GM21515 (cell line): ENCODE measurements at regions not wholly inside any gene's neighbourhood (a gene's known extent, or its start where the extent isn't known, plus 50 kb on each side); places are given as distances from the start of the nearest gene placed in this dataset.

ENCODE experiments used
- ATAC-seq: cut with Tn5 transposase; IDR thresholded peaks from one replicate; pipeline ENCODE4 v1.9.1; 2021; ENCODE audit not compliant: unreplicated experiment

GRCh38 chrX:5829469-5829868 is 399.2 kb downstream of the NLGN4X start:
- ATAC-seq = no peak

- no peak for ATAC-seq
Observed at GRCh38 chrX:5829060-5829459, 399.6 kb downstream of the NLGN4X start.

GRCh38 chrX:5823903-5824302 is 404.8 kb downstream of the NLGN4X start:
- ATAC-seq = no peak

DNA sequence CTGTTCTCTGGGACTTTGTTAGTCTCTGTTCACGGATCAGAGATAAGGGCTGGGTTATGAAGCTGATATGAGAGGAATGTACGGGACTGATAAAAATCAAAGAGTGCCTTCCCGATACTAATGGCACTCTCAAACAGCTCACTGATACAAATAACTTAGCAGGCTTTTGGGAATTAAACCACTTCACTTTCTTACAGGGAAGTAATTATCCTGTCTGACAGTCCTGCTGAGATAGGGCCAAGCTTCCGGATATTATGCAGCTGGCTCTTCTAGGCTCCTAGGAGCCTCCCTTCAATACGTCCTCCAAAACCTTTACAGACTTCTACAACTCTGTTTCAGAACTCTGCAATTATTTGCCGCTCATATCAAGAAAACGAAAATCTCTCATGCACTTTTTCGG is 418.0 kb downstream of the NLGN4X start:
- no peak for ATAC-seq

- no peak for ATAC-seq
Observed at GRCh38 chrX:5807181-5807580, 421.5 kb downstream of the NLGN4X start.

GRCh38 chrX:5802391-5802790 is 426.3 kb downstream of the NLGN4X start:
- ATAC-seq = no peak

DNA sequence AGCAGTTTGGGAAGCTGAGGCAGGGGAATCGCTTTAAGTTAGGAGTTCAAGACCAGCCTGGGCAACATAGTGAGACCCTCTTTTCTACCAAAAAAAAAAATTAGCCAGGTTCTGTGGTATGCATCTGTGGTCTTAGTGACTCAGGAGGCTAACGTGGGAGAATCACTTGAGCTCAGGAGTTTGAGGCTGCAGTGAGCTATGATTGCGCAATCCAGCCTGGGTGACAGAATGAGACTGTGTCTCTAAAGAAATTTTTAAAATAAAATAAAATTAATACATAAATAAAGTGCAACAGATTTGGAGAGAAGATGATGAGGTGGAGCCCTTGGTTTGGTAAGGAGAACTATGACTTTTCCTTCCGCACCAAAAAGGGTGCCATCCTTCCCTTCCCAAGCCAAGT is 436.9 kb downstream of the NLGN4X start:
- ATAC-seq = no peak

DNA sequence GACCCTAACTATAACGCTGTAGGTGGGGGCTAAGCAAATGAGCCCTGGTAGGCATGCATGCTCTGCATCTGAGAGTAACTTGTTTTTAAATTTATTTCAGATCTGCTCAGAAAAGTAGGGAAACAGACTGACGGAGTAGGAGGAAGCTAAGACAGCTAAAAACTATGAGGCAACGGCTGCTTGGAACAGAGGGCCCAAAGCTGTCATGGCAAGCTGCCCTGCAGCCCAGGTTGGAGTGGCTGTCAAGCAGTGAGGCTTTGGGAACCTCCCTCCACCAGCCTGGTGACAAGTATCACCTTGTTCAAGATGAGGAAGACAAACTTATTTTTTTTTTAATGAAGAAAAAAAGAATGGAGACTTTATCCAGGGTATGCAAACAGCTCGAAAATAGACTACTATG is 439.8 kb downstream of the NLGN4X start:
- no peak for ATAC-seq

DNA sequence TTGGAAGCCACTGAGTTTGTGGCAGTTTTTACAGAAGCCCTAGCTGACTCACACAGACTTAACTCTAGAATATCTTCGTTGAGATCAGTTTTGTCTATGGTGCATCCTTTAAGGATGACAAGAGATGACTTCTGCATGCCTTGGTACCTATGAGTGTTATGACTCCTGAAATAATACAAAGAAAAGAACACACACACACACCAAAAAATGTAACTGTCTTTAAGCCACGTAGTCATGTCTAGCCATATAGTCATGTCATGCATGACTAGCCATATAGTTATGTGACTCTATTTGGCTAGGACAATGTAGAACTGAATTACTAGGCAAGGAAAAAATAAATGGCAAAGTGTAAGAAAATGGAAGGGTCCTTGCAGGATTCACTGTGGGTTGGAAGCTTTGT is 447.8 kb downstream of the NLGN4X start:
- no peak for ATAC-seq

GRCh38 chrX:5775846-5776430 is 452.7 kb downstream of the NLGN4X start:
- no peak for ATAC-seq

- ATAC-seq = no peak
Observed at GRCh38 chrX:5774446-5774845, 454.2 kb downstream of the NLGN4X start.

- no peak for ATAC-seq
Observed at GRCh38 chrX:5771441-5771840, 457.2 kb downstream of the NLGN4X start.

DNA sequence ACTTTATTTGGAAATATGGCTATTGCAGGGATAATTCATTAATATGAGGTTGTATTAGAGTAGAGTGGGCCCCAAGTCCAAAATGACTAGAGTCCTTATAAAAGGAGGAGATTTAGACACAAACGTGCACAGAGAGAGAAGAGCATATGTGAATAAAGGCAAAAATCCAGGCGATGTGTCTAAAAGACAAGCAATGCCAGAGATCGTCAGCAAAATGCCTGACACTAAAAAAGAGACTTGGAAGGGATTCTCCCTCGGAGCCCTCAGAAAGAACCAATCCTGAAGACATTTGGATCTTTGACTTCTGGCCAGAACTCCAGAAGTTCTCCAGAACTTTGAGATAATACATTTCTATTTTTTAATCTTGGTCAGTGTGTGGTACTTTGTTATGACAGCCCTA is 472.1 kb downstream of the NLGN4X start:
- no peak for ATAC-seq

DNA sequence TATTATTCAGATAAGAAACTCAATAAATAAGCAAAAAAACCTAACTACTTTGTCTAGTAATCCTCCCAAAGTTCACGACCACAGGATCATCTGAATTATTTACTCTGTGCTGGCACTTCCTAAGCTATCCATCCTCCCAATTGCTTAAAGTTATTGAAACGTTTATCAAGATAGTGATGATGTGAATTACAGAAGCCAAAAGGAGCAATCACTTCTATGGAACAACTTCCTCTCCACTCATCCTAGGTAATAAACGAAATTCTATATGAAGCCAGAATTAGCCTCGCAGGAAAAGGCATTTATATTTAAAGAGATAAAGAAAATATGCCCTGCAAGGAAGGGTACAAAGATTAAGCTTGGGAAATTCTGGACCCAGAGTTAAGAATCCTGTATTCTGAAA is 475.4 kb downstream of the NLGN4X start:
- no peak for ATAC-seq

- ATAC-seq = no peak
Observed at GRCh38 chrX:5752831-5753230, 475.8 kb downstream of the NLGN4X start.

GRCh38 chrX:5748586-5749150 is 480.0 kb downstream of the NLGN4X start:
- no peak for ATAC-seq

- no peak for ATAC-seq
Observed at GRCh38 chrX:5746231-5746630, 482.4 kb downstream of the NLGN4X start.

- no peak for ATAC-seq
Observed at GRCh38 chrX:5733501-5733900, 495.2 kb downstream of the NLGN4X start.

DNA sequence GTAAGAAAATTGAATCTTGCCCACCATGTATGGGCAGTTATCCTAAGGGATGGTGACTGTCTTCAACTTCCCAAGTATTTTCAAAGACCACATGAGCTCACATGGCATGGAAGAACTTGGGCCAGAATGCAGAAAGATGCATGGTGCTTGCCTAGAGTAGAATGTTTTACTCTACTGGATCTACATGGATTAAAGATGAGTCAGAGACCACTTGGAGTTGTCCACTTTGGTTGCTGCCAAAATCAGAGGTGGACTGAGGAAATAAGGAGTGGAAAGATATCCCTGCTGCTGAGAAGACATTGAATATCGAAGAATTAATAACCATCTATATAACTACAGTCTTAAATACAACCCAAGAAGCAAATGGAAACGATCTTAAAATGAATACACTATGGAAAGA is 498.1 kb downstream of the NLGN4X start:
- ATAC-seq = no peak

DNA sequence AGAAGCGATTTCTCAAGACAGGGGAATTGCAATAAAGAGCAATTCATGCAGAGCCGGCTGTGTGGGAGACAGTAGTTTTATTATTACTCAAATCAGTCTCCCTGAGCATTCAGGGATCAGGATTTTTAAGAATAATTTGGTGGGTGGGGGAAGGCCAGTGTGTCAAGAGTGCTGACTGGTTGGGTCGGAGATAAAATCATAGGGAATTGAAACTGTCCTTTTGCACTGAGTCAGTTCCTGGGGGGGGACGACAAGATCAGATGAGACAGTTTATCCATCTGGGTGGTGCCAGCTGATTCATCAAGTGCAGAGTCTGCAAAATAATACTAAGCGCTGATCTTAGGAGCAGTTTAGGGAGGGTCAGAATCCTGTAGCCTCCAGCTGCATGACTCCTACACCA is 502.4 kb downstream of the NLGN4X start:
- ATAC-seq = no peak

DNA sequence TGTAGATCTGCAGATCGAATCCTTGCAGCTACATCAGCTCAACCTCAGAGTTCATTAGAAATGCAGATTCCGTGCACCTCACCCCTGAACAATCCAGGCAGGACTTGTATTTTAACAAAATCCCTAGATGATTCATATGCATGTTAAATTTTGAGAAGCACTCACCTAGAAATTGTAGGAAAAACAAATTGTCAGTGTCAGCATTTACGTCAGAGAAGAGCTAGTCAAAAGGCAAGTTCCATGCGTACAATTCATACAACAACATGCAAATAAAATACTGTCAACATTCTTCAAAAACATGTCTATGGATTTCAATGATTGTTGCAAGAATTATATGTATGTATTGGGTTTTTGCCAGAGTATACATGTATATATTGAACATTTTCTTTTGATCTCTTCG is 504.5 kb downstream of the NLGN4X start:
- no peak for ATAC-seq

GRCh38 chrX:5718651-5719050 is 510.0 kb downstream of the NLGN4X start:
- ATAC-seq = no peak

DNA sequence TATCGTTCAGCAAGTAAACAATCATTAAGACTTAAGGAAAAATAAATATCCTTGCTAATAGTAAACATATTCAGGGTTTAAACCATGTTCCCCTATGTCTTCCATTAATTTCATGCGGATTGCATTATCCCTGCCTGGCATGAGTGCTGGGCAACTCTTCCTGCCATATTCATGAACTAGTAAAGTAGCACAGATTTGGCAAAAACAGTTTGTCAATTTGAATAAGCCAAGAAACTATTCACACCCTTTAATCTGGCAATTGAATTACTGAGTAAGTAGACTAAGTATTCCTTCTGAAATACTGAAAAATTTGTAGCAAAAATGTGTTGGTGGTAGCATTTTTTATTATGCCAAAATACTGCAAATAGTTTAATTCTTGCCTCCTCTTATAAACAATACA is 512.0 kb downstream of the NLGN4X start:
- ATAC-seq = no peak
